ENCODE measurements at regions not wholly inside any gene's neighbourhood (a gene's known extent, or its start where the extent isn't known, plus 50 kb on each side); places are given as distances from the start of the nearest gene placed in this dataset.

- Histone ChIP-seq H3F3A (ENCODE audit: low read length, unreplicated experiment) (no peaks in the 10 kb centered on the region), H3K9ac (ENCODE audit: low read length) (no peak overlapping the region), H3K4me2 (ENCODE audit: low read length) (no peak overlapping the region), H3K27ac (ENCODE audit: low read length) (no peak overlapping the region), H4K20me1 (ENCODE audit: low read length) (no peaks in the 10 kb centered on the region), H3K4me3 (ENCODE audit: low read length) (no peak overlapping the region), H3K36me3 (ENCODE audit: low read depth, low read length) (no peaks in the 10 kb centered on the region), H3K27me3 (ENCODE audit: low read length) (peaks cover 87% of the 10 kb centered on the region), H2AFZ (ENCODE audit: low read length) (no peak overlapping the region), H3K9me3 (ENCODE audit: low read length) (no peaks in the 10 kb centered on the region), H3K4me1 (ENCODE audit: insufficient read depth, low read length) (no peaks in the 10 kb centered on the region), H3K9me2 (replicated peaks; ENCODE audit: low read length) (no peaks in the 10 kb centered on the region), H3K79me2 (ENCODE audit: low read length) (no peaks in the 10 kb centered on the region)
- CTCF ChIA-PET = no interaction called here
- TF ChIP-seq, protein P1, sequence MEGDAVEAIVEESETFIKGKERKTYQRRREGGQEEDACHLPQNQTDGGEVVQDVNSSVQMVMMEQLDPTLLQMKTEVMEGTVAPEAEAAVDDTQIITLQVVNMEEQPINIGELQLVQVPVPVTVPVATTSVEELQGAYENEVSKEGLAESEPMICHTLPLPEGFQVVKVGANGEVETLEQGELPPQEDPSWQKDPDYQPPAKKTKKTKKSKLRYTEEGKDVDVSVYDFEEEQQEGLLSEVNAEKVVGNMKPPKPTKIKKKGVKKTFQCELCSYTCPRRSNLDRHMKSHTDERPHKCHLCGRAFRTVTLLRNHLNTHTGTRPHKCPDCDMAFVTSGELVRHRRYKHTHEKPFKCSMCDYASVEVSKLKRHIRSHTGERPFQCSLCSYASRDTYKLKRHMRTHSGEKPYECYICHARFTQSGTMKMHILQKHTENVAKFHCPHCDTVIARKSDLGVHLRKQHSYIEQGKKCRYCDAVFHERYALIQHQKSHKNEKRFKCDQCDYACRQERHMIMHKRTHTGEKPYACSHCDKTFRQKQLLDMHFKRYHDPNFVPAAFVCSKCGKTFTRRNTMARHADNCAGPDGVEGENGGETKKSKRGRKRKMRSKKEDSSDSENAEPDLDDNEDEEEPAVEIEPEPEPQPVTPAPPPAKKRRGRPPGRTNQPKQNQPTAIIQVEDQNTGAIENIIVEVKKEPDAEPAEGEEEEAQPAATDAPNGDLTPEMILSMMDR (conservative IDR thresholded peaks at IDR 0.05; ENCODE audit: low read depth, low read length) = no peak
- TF ChIP-seq EZH2 (IDR thresholded peaks at IDR 0.05; ENCODE audit: low read length, unreplicated experiment) (no peak), EZH2phosphoT487 (IDR thresholded peaks at IDR 0.05; ENCODE audit: borderline replicate concordance, low read length) (no peak)
- intact Hi-C loops (cut with micrococcal nuclease) = no loop called here
- DNase-seq (no peak), ATAC-seq (no peak)
- no TSS peak for BruUV-seq (replicated peaks)
- POLR2A ChIA-PET (ENCODE audit: unreplicated experiment) = no interaction called here
These were observed 157.5 kb upstream of the PDE1C start for GRCh38 chr7:32227746-32228145.

DNA sequence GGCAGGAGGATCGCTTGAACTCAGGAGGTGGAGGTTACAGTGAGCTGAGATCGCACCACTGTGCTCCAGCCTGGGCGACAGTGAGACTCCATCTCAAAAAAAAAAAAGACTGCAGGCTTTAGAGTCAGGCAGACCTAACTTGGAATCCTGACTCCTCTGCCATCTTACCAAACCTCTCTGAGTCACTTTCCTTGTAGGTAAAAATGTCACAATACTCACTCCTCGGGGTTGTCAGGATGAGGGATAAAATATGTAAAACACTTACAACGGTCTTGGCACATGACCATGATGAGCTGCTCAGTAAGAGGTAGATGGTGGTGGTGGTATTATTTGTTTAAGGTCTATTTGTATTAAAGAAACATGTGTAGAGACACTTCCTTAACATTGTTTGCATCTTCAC lies 154.1 kb upstream of the PDE1C start:
- Histone ChIP-seq H3K79me2 (ENCODE audit: low read length) (no peaks in the 10 kb centered on the region), H4K20me1 (ENCODE audit: low read length) (no peaks in the 10 kb centered on the region), H3K27me3 (ENCODE audit: low read length) (peaks cover 88% of the 10 kb centered on the region), H3F3A (ENCODE audit: low read length, unreplicated experiment) (no peaks in the 10 kb centered on the region), H3K36me3 (ENCODE audit: low read depth, low read length) (no peaks in the 10 kb centered on the region), H3K9ac (ENCODE audit: low read length) (no peak overlapping the region), H3K4me2 (ENCODE audit: low read length) (no peak overlapping the region), H3K9me2 (replicated peaks; ENCODE audit: low read length) (no peaks in the 10 kb centered on the region), H3K4me1 (ENCODE audit: insufficient read depth, low read length) (no peaks in the 10 kb centered on the region), H3K9me3 (ENCODE audit: low read length) (no peaks in the 10 kb centered on the region), H3K27ac (ENCODE audit: low read length) (no peak overlapping the region), H2AFZ (ENCODE audit: low read length) (no peak overlapping the region), H3K4me3 (ENCODE audit: low read length) (no peak overlapping the region)
- no TSS peak for BruUV-seq (replicated peaks)
- ATAC-seq (no peak), DNase-seq (no peak)
- no peak for TF ChIP-seq EZH2phosphoT487 (IDR thresholded peaks at IDR 0.05; ENCODE audit: borderline replicate concordance, low read length)
- no peak for TF ChIP-seq EZH2 (IDR thresholded peaks at IDR 0.05; ENCODE audit: low read length, unreplicated experiment)
- TF ChIP-seq, protein P1 (conservative IDR thresholded peaks at IDR 0.05; ENCODE audit: low read depth, low read length) = no peak
- CTCF ChIA-PET = no interaction called here
- intact Hi-C loops (cut with micrococcal nuclease) = no loop called here
- POLR2A ChIA-PET (ENCODE audit: unreplicated experiment) = no interaction called here

- H3K9ac ChIP-seq (ENCODE audit: low read length) = no peak overlapping the region
These were observed 153.5 kb upstream of the PDE1C start for GRCh38 chr7:32223721-32224120.

More at GRCh38 chr7:32223721-32224120, 153.5 kb upstream of the PDE1C start:
- Histone ChIP-seq H4K20me1 (ENCODE audit: low read length) (no peaks in the 10 kb centered on the region), H2AFZ (ENCODE audit: low read length) (no peak overlapping the region), H3K9me2 (replicated peaks; ENCODE audit: low read length) (no peaks in the 10 kb centered on the region), H3K4me2 (ENCODE audit: low read length) (no peak overlapping the region), H3K4me1 (ENCODE audit: insufficient read depth, low read length) (no peaks in the 10 kb centered on the region), H3K36me3 (ENCODE audit: low read depth, low read length) (no peaks in the 10 kb centered on the region), H3K4me3 (ENCODE audit: low read length) (no peak overlapping the region), H3K9me3 (ENCODE audit: low read length) (no peaks in the 10 kb centered on the region), H3F3A (ENCODE audit: low read length, unreplicated experiment) (no peaks in the 10 kb centered on the region), H3K27ac (ENCODE audit: low read length) (no peak overlapping the region), H3K27me3 (ENCODE audit: low read length) (peaks cover 88% of the 10 kb centered on the region), H3K79me2 (ENCODE audit: low read length) (no peaks in the 10 kb centered on the region)
- DNase-seq (peak; percentile 19), ATAC-seq (0 out of 2 replicates have a peak, but pooled peaks have one; percentile 27)
- ChIA-PET CTCF (no interaction called here), POLR2A (ENCODE audit: unreplicated experiment) (no interaction called here)
- BruUV-seq (replicated peaks) = no TSS peak
- intact Hi-C loops (cut with micrococcal nuclease) = no loop called here
- no peak for TF ChIP-seq EZH2phosphoT487 (IDR thresholded peaks at IDR 0.05; ENCODE audit: borderline replicate concordance, low read length)
- TF ChIP-seq, protein P1 (conservative IDR thresholded peaks at IDR 0.05; ENCODE audit: low read depth, low read length) = no peak
- no peak for TF ChIP-seq EZH2 (IDR thresholded peaks at IDR 0.05; ENCODE audit: low read length, unreplicated experiment)

All from PC-3 (cell line).